ENCODE measurements at regions not wholly inside any gene's neighbourhood (a gene's known extent, or its start where the extent isn't known, plus 50 kb on each side); places are given as distances from the start of the nearest gene placed in this dataset.

DNA sequence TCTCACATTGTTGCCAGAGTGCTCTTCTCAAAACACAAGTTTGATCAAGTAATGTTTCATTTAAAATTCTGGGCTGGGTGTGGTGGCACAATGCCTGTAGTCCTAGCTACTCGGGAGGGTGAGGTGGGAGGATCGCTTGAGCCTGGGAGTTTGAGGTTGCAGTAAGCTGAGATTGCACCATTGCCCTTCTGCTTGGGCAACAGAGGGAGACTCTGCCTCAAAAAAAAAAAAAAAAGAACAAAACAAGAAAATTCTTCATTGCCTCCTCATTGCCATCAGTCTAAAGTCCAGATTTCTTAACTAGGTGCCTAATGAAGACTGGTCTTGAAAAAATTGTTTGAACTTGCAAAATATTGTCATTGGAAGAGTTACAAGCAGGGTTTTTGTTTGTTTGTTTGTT, 120.1 kb downstream of the MFAP3L start:
- TF ChIP-seq CTCF (conservative IDR thresholded peaks at IDR 0.05; ENCODE audit: low read length), result no peak
- no peak for TF ChIP-seq EZH2phosphoT487 (IDR thresholded peaks at IDR 0.05; ENCODE audit: borderline replicate concordance, low read depth, low read length)

All from OCI-LY7 (cell line).